Amniotic stem cell (primary cell): ENCODE measurements at regions not wholly inside any gene's neighbourhood (a gene's known extent, or its start where the extent isn't known, plus 50 kb on each side); places are given as distances from the start of the nearest gene placed in this dataset.

ENCODE experiments used
- DNase-seq: peaks from one replicate; lab custom pipeline; 2025; lab: John Stamatoyannopoulos, UW

DNA sequence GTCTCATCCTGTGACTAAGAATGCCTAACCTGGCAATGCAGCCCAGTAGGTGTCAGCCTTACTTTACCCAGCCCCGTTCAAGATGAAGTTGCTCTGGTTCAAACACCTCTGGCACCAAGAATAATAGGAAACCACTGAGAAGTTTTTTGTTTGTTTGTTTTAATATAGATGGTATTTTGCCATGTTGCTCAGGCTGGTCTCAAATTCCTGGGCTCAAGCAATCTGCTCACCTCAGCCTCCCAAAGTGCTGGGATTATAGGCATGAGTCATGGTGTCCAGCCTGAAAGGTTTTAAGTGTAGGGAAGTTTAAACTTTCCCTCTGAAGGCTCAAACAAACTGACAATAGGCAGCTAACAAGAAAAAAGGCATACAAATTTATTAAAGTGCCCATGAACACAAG, 51.2 kb upstream of the ABCC4 start:
- no peak for DNase-seq

- DNase-seq: no peak
Observed at GRCh38 chr13:95354156-95354555, 52.9 kb upstream of the ABCC4 start.

- no peak for DNase-seq
Observed at GRCh38 chr13:95354680-95355487, 53.6 kb upstream of the ABCC4 start.

DNA sequence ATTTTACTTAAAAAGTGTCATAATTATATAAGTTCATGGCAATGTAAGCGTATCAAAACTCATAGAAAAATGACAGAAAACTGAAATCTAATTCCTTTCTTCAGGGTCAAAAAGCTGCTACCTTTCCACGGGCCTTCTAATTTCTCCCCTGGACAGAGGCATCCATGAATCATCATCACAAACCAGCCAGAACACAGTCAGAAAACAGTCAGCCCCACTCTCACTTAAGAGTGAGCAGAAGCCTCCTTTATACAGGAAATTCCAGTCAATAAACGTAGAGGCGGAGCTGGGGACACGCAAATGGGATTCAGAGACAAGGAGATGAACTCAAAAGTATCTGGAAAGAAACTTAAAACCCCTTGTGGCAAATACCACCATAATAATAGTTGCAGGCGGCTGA, 54.2 kb upstream of the ABCC4 start:
- DNase-seq: no peak

GRCh38 chr13:95356916-95357315, 55.7 kb upstream of the ABCC4 start:
- DNase-seq: no peak

- DNase-seq: no peak
Observed at GRCh38 chr13:95357875-95358274, 56.6 kb upstream of the ABCC4 start.

GRCh38 chr13:95360052-95360451, 58.8 kb upstream of the ABCC4 start:
- DNase-seq: no peak

DNA sequence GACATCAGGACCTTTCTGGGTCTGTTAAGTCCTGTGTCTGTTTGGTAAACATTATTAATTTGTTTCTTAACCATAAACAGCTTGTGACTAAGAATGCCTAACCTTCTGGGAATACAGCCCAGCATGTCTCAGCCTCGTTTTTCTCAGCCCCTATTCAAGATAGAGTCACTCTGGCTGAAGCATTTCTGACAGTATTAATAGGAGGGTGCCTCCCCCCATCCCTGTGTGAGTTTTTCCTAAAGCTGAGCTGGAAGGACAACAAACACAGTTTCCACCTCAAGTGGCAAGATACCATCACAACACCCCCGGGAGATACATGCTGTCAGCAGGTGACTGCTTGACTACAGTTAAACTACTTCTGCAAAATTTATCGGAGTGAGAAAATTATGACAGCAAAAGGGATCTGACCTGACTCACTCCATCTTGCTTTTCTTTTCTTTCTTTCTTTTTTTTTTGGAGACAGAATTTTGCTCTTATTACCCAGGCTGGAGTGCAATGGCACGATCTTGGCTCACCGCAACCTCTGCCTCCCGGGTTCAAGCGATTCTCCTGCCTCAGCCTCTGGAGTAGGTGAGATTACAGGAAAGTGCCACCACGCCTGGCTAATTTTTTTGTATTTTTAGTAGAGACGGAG, 59.3 kb upstream of the ABCC4 start:
- DNase-seq: no peak

DNA sequence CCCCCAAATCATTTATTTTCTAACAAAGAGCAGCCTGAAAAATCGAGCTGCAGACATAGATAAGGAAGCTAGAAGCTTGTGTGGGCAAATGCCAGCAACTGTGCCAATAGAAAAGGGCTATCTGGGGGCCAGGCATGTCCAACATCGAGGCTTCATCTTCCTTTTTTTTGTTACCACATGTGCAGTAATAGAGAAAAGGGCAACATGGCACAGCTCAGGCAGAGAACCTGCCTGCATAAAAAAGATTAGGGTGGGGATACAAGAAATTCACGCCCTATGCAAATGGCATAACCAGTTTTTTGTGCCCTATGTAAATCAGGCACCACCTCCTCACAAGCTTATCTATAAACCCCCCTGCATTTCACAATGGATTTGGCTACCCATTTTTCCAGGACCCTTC, 60.4 kb upstream of the ABCC4 start:
- DNase-seq: no peak

DNA sequence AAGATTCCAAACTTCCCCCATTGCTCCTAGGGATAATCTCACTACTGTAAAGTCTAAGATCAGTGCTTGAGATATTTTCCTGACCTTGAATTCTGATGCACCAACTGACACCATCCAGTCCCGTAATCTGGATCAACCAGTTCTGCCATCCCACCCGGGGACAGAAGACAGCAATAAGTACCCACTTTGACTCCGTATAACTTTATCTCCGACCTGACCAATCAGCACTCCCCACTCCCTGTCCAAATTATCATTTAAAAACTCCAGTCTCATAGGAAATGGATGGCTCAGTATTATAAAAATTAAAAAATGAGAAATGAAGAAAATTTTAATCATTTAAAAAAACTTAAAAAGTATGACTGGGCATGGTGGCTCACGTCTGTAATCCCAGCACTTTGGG, 61.4 kb upstream of the ABCC4 start:
- no peak for DNase-seq

- no peak for DNase-seq
Observed at GRCh38 chr13:95367309-95367843, 66.1 kb upstream of the ABCC4 start.

DNA sequence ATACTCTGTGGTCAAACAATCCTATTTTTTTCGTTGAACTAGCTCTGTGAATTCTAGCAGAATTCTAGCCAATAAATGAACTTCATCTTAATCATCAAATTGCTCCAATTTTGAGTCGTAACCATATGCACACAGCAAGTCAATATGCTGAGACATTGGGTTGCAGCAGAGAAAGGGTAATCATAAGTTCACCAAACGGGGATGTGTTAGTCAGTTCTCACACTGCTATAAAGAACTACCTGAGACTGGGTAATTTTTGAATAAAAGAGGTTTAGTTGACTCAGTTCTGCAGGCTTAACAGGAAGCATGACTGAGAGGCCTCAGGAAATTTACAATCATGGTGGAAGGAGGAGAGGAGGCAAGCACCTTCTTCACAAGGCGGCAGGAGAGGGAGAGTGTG, 67.7 kb upstream of the ABCC4 start:
- DNase-seq: no peak

DNA sequence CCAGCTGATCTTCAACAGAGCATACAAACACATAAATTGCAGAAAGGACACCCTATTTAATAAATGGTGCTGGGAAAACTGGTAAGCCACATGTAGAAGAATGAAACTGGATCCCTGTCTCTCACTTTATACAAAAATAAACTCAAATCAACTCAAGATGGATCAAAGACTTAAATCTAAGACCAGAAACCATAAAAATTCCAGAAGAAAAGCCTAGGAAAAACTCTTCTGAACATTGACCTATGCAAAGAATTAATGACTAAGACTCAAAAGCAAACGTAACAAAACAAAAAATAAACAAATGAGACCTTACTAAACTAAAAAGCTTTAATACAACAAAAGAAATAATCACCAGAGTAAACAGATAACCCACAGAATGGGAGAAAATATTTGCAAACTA, 74.5 kb upstream of the ABCC4 start:
- no peak for DNase-seq

DNA sequence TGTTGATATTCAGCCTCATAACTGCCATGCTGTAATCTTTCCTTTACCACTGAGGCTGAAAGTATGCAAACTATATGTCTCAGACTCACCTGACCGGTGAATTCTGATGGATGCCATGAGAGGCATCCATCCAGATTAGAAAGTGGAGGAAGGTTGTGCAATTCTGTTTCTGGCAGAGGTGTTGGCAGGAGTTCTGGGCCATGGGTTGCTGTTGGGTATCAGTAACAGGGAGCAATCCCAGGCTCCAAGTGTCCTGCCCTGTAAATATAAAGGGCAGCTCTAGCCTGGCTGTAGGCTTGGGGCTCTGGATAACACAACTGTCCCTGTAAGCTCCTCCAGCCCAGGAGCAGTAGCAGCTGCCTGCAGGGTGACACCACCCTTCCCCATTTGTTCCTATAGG, 77.4 kb upstream of the ABCC4 start:
- DNase-seq: no peak

DNA sequence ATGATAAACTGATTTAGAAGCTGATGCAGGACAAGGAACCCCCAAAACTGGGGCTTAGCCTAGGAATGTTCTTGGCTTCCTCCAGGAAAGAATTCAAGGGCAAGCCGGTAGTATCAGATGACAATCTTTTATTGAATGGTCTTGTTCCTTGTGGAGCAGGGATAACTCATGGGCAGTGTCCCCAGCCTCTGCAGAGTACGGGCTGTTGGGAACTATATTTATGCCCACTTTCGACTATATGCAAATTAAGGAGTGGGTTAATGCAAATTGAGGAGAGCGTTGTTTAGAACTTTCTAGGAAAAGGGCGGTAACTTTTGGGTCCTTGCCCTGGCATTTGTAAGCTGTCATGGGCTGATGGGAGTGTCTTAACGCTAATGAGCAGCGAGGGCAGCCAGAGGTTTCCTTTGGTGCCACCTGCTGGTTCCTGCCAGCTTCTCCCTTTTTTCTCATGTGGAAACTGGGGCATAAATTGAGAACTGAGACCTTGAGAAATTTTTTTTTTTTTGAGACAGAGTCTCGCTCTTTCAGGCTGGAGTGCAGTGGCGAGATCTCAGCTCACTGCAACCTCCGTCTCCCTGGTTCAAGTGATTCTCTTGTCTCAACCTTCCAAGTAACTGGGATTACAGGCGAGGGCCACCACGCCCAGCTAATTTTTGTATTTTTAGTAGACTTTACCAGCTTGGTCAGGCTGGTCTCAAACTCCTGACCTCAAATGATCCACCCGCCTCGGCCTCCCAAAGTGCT, 79.4 kb upstream of the ABCC4 start:
- DNase-seq: peak; percentile 59

- no peak for DNase-seq
Observed at GRCh38 chr13:95381212-95381527, 79.9 kb upstream of the ABCC4 start.

DNA sequence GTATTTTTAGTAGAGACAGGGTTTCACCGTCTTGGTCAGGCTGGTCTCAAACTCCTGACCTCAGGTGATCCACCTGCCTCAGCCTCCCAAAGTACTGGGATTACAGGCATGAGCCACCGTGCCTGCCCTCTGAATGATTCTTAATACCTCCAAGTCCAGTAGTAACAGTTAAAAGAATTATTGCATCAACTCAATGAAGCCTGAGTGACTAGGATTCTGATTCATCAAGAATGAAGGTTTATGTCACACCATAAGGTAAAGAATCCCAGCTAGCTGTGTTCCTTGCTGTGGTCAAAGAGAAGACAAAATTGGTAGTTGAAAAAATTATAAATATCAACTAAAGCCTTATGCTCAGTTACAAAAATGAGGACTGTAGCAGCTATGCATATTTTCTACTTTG, 81.2 kb upstream of the ABCC4 start:
- DNase-seq: no peak

DNA sequence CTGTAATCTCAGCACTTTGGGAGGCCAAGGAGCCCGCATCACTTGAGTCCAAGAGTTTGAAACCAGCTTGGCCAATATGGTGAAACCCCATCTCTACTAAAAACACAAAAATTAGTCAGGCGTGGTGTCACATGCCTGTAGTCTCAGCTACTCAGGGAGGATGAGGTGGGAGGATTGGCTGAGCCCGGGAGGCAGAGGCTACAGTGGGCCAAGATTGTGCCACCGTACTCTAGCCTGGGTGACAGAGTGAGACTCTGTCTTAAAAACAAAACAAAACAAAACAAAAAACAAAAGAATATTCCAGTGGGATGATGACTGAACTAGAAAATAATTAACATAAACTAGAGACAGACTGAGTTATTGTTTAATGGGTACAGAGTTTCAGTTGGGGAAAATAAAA, 81.7 kb upstream of the ABCC4 start:
- no peak for DNase-seq

GRCh38 chr13:95385373-95385772, 84.1 kb upstream of the ABCC4 start:
- DNase-seq: no peak

GRCh38 chr13:95385798-95386197, 84.5 kb upstream of the ABCC4 start:
- no peak for DNase-seq

- DNase-seq: no peak
Observed at GRCh38 chr13:95386370-95386769, 85.1 kb upstream of the ABCC4 start.

DNA sequence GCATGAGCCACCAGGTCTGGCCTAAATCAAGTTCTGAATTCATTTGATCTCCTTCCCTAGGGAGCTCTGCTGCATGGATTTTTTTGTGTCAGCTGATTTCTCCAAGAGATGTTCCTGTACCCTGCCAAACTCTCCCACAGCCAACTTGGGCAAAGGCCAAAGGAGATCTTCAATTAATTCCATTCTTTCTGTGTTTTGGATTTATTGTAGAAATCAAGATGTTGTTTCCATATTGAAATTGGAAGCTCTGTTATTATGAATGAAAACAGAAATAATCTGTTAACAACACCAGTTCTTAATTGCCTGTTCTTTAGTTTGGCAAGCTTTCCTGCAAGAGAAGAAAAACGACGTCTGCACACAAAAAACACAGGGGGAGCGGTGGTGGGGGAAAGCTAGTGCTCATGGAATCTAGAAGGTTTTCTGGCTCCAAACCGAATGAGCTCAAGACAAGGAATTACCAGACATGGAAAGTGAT, 86.5 kb upstream of the ABCC4 start:
- DNase-seq: no peak
